GM18868 (cell line): ENCODE measurements at regions not wholly inside any gene's neighbourhood (a gene's known extent, or its start where the extent isn't known, plus 50 kb on each side); places are given as distances from the start of the nearest gene placed in this dataset.

Experiments used
- ATAC-seq: cut with Tn5 transposase; IDR thresholded peaks from one replicate; pipeline ENCODE4 v1.9.1; 2021; ENCODE audit warnings: mild to moderate bottlenecking, moderate library complexity; ENCODE audit not compliant: unreplicated experiment

DNA sequence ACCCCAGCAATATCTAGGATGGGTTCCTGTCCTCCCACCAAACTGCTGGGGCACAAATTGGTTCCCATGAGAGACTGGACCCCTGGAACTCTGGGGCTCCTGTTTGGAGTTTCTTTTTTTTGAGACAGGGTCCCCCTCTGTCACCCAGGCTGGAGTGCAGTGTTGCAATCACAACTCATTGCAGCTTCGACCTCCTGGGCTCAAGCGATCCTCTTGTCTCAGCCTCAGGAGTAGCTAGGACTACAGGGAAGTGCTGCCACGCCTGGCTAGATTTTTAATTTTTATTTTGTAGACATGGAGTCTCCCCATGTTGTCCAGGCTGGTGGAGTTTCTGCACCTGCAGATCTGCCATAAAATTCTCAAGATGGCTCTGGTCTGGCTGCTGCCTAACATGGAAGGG lies 56.3 kb upstream of the BRD7 start:
- ATAC-seq: no peak

GRCh38 chr16:50422926-50423325 lies 54.1 kb upstream of the BRD7 start:
- no peak for ATAC-seq

GRCh38 chr16:50419116-50419515 lies 50.3 kb upstream of the BRD7 start:
- ATAC-seq: no peak
